NOMO-1 (cell line): ENCODE measurements at regions not wholly inside any gene's neighbourhood (a gene's known extent, or its start where the extent isn't known, plus 50 kb on each side); places are given as distances from the start of the nearest gene placed in this dataset.
"Not testable (repeated sequence)": the region's sequence is repeated elsewhere in the genome, so short reads cannot be mapped to it uniquely, and the experiment has no call there.

Source experiments
- DNase-seq, 2 experiments: peaks; one replicate each; lab custom pipeline; 2025; ENCODE audit not compliant: unreplicated experiment in 2 of 2; lab: John Stamatoyannopoulos, UW

DNA sequence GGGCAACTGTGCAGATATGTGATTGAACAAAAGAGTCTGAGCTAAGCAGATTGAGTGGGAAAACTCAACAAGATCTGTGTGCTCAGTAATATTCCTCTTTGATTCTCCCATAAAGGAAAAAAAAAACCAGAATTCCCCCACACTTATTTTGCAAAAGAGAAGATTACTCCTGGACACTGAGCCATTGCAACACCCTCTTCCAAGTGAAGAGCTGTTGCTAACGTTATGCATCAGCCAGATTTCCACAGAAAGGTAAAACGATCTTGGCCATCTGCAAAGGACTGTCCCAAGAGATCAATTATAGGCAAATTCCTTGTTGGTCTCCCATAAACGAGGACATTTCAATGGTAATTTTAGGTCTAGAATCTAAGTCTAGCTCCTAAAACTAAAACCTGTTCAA is 587.7 kb downstream of the C12orf50 start:
- DNase-seq: no peak

DNA sequence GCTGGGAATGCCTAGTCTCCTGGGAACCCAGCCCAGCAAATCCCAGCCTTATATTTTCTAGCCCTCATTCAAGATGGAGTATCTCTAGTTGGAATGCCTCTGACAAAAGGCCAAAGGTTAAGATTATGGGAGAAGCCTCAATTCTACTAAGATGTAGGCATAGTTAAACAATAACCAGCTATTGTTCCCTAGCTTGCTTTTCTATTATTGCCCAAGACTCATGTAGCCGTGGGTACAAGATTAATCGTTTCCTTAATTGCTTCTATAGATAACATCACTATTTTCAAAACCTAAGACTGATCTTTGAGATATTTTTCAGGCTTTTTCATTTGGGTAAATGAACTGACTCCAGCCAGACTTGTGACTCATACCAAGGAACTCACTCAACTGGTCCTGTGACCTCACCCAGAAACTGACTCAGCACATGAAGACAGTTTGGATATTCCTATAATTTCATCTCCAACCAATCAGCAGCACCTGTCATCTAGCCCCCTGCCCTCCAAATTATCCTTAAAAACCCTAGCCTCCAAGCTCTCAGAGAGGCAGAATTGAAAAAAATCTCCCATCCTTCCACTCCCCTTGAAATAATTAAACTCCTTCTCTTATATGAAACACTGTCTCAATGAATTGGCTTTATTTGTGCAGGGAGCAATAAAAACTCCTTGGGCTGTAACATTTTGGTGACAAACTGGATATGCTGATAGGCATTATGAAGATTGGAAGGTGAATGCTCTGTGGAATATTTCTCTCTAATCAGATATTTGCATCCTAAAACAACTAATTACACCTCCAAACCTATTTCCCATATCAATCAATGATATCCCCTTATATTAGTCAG is 589.0 kb downstream of the C12orf50 start:
- no peak for DNase-seq

DNA sequence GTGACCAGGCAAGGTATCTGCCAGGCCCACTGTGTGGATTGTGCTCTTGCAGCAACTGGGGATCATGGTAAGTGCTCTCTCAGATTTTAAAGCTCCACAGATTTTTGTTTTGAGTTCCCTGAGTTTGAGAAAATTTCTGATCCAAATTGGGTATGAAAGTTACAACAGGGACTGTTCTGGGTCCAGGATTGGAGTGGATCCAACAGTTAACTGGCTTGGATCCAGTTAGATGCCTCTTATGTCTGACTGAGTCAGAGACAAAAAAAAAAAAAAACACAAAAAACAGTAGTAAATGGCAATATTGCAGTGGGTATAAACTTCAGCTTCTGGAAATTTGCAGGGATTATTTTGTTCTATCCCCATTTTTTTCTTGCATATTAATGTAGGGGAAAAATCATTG is 598.8 kb downstream of the C12orf50 start:
- DNase-seq: no peak

DNA sequence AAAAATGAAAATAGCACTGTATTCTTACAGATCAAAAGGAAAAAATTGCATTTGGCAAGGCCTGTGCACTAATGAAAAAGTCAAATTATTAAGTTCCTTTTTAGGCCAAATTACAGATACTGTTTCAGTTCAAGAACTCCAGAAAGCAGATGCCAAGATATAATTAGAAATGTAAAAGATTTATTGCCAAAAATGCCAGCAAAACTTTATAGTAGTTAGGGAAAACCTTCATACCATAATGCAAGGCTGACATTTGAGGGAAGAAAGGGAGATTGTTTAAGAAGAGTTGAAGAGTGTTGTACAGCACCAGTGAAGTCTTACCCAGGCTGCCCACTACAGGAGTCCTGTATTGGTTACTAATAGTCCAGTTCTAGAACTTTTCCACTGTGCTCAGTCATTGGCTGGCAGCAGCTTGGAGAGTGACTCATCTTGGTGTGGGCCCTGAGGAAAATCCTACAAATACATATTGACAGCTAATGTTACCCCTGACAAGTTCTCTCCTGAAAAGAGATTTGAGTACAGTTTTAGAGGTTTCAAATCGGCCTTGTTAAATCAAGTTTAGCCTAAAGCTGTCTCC is 600.4 kb downstream of the C12orf50 start:
- DNase-seq: no peak

DNA sequence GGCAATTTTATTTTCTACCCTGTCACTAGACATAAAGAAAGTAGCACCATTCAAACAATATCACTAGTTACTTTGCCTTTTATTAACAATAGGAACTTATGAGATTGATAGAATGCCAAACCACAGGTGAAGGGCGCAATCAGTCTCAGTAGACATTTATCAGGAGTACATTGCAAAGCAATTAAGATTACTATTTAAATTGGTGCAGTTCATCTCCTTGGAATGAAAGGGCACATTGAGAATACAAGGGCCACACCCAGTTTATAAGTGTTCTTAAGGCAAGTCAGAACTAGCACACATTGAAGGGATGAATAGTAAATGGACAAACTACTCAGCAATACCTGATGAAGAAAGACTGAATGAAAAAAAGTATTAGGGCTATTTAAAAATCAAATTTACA is 601.4 kb downstream of the C12orf50 start:
- no peak for DNase-seq

DNA sequence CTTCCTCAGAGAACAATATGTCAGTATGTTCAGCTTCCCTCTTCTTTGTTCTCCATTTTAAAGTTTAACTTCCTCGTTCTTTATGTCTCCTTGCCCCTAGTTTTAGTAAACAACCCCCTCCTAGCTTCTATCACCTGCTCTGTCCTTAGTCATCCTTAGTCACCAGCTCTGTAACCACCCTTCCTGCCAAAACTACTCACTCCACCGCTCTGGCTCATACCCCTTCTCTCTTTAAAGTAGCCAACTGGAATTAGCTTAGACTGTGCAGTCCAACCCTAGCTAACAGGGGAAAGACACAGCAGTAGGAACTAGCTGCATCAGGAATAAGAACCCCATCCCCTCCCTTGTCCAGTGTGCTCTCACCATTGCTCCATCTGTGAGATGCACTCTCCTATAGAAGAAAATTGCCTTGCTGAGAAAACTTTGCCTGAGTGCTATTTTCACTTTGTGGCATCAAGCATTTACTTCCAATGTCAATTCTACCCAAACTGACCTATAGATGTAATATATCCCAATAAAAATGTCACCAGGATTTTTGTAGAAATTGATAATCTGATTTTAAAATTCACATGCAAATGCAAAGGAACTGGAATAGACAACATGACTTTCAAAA is 603.2 kb downstream of the C12orf50 start:
- peak in 1 of 2 experiments; percentile 2 for DNase-seq

DNA sequence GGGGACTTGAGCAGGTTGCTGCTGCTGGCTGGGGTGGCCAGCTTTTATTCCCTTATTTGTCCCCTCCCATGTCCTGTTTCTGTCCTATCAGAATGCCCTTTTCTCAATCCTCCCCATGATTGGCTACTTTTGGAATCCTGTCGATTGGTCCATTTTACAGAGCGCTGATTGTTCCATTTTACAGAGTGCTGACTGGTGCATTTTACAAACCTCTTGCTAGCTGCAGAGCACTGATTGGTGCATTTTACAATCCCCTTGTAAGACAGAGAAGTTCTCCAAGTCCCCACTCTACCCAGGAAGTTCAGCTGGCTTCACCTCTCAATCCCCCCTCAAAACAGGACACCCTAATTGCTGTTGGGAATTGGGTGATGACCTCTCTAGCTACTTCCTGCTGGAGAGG is 608.0 kb downstream of the C12orf50 start:
- not testable (repeated sequence) for DNase-seq

DNA sequence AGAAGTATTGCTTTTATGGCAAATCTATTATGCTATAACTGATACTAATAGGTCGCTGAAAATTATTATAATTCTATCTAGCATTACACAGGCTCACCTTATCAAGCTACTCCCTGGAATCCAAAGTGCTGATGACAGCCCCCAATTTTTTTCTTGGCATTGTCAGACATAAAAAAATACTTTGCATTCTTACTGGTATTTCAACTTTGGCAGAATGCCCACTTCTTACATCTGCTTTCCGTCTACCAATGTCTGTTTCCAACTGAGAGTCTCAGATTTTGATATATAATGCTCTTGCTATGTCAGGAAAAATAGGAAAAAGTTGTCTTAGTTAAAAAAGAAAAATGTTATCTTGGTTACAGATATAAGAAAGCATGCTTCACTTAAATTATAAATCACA is 615.4 kb downstream of the C12orf50 start:
- no peak for DNase-seq

DNA sequence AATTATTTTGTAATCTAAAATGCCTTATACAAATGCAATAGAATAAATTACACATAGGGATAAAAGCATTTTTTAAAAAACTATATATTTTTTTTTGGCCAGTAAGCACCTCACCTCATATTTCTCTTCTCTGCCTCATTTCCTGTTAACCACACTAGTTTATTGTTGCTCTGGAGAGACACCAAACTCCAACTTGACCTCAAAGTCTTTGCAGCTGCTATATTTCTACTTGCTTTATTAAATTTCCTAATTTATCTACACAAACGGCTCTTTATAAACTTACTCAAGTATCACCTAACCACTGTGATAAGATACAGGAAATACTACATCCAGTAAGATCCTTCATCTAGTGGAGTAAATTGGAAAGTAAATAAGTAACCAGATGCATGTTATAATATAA is 622.3 kb downstream of the C12orf50 start:
- no peak for DNase-seq

DNA sequence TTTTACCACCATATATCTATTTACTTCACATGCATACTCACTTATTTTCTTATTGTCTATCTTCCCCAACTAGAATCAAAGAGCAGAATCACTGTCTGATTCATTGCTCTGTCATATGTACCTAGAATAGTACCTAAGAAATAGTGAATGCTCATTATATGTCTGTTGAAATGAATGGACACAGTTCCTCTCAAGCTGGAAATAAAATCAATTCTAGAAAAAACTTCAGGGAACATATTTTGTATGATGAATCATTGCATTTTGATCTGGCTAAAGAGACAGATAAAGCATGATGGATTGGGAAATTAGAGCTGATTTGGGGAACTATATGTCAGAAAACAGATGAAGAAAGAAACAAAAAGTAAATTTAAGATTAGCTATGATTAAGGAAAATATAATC is 623.3 kb downstream of the C12orf50 start:
- DNase-seq: no peak

DNA sequence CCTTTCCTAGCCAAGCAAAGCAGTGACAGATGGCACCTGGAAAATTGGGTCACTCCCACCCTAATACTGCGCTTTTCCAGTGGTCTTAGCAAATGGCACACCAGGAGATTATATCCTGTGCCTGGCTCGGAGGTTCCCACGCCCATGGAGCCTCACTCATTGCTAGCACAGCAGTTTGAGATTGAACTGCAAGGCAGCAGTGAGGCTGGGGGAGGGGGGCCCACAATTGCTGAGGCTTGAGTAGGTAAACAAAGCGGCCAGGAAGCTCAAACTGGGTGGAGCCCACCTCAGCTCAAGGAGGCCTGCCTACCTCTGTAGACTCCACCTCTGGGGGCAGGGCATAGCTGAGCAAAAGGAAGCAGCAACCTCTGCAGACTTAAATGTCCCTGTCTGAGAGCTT is 635.0 kb downstream of the C12orf50 start:
- DNase-seq: not testable (repeated sequence)

DNA sequence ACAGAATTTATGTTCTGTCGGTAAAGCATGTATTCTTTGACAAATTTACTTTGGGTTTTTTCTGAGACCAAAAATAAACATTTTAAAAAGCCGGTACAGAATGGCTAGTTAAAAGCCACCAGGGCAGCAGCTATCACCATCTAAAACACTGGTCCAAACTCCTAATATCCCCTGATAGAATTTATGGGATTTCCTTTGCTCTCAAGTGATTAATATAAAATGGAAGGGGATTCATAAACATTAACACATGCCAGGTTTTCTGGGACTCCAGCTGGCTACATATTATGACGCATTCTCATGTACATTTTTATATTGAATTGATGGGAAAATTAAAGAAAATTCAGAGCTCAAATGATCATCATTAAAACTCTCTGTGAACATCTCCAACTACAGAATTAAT is 640.8 kb downstream of the C12orf50 start:
- DNase-seq: no peak

DNA sequence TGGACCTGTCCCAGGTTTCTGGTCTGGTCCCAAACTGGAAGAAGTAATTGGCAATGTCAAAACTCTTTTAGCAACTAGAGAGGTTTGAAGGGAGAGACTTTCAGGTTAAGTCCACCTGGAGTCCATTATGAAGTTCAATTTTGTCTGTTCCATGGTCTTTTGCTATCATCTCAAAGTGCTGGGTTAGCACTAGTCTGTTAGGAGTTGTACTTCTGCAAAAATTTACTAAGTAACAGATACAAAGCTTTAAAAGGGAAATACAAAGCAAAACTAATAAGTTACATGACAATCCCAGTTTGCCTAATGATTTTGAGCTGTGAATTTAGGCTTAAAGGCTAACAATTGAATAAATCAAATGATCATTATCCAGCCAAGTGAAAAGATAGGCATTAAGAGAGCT is 643.9 kb downstream of the C12orf50 start:
- no peak for DNase-seq

DNA sequence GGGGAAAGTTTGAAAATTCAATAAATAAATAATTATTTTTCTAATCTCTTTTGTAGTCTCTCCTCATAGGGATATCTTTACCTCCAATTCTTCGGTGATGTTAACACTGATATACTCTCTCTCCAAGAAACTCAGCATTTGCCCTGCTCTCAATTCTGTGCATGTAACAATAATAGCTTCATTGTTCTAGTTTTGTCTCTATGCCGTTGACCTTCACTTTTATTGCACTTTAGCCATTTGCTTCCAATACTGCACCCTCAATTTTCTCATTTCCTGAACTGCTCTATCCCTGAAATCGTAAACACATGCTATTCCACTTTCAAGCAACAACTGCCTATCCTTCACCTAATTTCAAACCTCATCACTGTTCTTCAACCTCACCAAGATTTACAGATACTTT is 645.0 kb downstream of the C12orf50 start:
- no peak for DNase-seq

DNA sequence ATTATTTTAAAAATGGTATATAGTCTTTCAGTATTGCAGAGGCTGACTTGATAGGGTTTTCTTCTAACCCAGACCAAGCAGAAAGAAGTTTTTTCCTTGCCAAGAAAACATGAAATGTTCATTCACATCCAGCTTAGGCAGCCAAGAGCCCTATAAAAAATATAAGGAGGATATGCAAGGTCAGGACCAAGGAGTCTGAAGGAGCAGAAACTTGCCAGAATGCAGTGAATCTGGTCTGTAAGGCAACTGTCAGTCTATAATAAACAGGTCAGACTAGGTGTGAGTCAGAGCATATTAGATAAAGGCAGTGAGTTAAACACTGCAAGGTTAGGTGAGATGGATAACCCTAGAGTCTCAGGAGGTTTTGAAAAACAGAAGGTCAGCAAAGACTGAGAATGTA is 645.5 kb downstream of the C12orf50 start:
- no peak for DNase-seq

DNA sequence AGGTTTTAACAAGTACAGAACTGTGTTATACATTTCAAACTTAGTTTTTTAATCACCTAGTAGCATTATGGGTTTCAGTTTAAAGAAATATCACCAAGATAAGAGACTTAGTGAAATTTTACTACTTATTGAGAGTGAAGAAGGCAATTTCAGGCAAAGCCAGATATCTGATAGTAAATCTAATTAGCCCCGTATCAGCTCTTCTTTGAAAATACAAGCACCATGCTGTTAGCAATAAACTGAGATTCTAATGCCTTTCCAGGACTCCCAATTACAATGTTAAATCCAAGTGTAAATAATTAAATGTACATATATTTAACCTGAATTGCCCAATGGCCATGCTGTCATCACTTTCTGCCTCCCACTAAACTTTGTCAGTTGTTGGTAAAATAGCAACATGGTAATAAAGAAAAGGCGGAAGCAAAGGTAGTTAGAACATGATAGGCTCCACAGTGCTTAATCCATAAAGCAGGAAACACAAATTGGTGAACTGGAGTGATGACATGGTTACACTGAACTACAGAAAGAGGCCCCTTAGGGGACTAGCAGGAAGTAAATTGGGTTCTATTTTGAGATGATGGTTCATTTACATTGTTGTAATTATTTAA is 646.1 kb downstream of the C12orf50 start:
- no peak for DNase-seq

DNA sequence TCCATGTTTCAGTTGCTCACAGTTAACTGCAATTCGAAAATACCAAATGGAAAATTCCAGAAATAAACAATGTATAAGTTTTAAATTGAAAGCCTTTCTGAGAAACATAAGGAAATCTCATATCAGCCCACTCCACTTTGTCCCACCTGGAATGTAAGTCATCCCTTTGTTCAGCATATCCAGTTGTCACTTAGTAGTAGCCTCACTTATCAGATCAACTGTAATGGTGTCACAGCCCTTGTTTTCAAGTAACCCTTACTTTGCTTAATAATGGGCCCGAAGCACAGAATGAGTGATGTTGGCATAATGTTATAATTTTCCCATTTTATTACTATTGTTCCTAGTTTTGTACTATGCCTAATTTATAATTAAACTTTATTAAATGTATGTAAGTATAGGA is 646.8 kb downstream of the C12orf50 start:
- no peak for DNase-seq

DNA sequence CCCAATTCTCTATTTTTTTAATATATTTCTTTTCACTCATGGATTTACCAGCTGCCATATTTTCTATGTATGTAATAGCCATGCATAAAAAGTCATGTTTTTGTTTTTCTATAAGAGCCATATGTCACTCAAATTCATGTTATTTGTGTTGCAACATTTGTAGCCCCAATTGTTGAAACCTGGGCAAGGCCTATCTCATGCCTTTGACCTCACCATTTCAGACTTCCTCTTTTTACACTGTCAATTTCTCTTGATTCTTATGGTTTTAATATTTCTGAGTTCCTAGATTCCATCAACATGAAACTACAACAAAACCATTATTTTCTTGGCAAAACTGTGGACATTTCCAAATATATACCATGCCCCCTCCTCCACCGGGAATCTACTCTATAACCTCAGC is 647.5 kb downstream of the C12orf50 start:
- peak in 1 of 2 experiments; percentile 14 for DNase-seq

DNA sequence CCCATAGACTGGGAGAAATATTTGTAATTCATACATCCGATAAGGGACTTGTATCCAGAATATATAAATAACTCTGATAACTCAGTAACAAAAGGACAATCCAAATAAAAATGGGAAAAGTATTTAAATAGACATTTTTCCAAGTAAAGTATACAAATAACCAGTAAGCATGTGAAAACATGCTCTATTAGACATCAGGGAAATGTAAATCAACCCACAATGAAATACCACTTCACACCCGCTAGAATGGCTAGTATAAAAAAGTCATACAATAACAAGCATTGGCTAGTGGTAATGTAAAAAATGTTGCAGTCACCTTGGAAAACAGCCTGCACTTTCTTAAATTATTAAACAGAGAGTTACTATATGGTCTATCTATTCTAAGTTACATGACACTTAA is 650.7 kb downstream of the C12orf50 start:
- DNase-seq: no peak

DNA sequence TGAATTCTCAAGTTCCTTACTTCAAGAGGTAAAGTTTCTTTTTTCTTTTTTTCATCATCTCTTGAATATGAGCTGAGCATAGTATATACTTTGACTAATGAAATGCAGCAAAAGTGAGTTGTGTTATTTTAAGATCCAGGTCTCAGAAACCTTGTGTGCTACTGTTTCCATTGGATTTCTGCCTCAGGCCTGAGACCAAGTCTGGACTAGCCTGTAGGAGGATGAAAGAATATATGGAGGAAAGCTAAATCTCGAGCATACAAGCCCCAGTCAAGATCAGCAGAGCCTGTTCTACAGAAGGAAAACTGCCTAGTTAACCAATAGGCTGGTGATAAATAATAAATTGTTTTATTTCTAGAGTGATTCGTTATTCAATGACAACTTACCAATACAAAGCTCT is 652.5 kb downstream of the C12orf50 start:
- DNase-seq: no peak

DNA sequence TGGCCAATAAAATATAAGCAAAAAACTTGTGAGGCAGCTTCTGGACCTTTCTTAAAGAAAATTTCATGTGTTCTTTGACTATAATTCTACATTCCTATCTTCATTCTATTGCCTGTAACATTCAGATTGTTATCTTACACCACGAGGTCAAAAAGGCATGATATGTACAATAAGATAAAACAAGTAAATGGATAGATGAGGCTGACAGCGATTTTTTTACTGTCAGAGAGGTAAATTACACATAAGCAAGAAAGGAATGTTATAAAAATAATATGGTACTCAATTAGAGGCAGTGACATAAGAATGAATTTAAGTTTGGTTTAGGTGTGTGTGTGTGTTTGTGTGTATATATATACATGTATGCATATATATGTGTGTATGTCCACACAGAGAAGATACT is 660.0 kb downstream of the C12orf50 start:
- no peak for DNase-seq

DNA sequence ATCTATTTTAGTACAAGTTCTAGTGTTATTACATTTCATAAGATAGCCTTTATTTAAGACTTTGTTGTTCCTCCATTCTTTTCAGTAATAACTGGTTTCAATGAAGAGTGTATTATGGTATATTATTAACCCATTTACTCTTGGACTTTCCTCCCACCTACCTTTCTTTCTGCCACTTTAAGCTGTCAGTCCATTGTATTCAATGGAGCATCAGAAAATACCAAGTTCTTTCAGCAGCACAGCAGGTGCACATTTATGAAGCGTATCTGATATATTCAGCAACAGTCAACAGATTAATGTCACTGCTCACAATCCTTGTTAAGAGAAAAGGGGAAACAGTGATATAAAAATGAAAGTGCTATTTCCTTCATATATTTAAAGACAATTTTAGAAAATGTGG is 660.9 kb downstream of the C12orf50 start:
- DNase-seq: no peak
